ENCODE measurements at regions not wholly inside any gene's neighbourhood (a gene's known extent, or its start where the extent isn't known, plus 50 kb on each side); places are given as distances from the start of the nearest gene placed in this dataset.

GRCh38 chr1:239603530-239603929 lies 217.2 kb downstream of the CHRM3 start:
- H3K36me3 ChIP-seq = no peaks in the 10 kb centered on the region
- no peak overlapping the region for H3K4me3 ChIP-seq
- TF ChIP-seq CTCF (IDR thresholded peaks at IDR 0.05) = no peak
- no peak overlapping the region for H3K9ac ChIP-seq (ENCODE audit: low read depth in 2 of 2, low read length in 2 of 2)
- no peak for DNase-seq
- intact Hi-C loops (cut with DNase I) = no loop called here
- no peak overlapping the region for H3K27ac ChIP-seq
- no peaks in the 10 kb centered on the region for H3K27me3 ChIP-seq
- no peaks in the 10 kb centered on the region for H3K9me3 ChIP-seq
- H3K4me1 ChIP-seq = no peaks in the 10 kb centered on the region

DNA sequence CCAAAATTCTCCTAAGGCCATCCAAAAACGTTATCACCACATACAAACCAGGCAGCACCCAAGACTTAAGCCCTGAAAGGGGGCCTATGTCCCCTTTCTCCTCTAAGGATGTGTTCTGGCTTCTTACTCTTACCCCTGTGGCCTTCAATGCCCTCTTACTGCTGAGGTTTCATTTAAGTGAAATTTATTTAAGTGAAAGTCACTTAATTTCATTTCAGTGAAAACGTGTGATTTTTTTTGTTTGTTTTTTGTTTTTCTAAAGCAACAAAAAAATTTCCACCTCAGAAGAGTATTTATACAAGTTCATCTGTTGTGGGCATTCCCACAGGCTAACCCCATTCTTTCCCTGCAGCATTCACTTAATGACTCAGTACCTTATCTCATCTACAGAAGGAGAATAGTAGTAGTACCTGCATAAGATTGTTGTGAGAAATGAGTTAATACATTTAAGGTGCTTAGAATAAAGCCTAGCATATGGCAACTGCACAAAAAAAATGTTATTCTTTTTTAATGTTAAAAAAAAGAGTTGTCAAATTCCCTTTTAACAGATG lies 220.6 kb downstream of the CHRM3 start:
- Histone ChIP-seq H3K9ac (ENCODE audit: low read depth in 2 of 2, low read length in 2 of 2) (no peak overlapping the region), H3K9me3 (no peaks in the 10 kb centered on the region), H3K27me3 (no peaks in the 10 kb centered on the region), H3K4me1 (no peaks in the 10 kb centered on the region), H3K27ac (no peak overlapping the region), H3K4me3 (no peak overlapping the region), H3K36me3 (no peaks in the 10 kb centered on the region)
- no peak for DNase-seq
- intact Hi-C loops (cut with DNase I) = no loop called here
- TF ChIP-seq CTCF (IDR thresholded peaks at IDR 0.05) = no peak

DNA sequence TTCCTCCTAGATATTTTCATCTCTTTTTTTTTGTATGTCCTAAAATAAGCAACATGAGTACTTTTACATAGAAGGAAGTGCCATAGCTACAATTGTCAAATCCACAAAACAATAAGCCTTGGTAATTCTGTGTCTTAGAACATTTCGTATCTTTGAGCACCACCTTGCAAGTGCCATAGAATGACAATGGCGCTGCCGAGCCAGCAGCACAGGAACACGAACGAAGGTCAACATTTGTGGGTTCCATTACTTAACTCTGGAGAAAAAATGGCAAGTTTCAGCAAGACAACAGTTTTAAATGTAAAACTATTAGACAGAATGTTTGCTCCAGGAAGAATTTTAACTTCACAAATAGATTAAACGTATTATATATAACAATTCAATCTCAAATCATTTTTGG lies 222.1 kb downstream of the CHRM3 start:
- Histone ChIP-seq H3K36me3 (no peaks in the 10 kb centered on the region), H3K9me3 (no peaks in the 10 kb centered on the region), H3K4me1 (no peaks in the 10 kb centered on the region), H3K27ac (no peak overlapping the region), H3K9ac (ENCODE audit: low read depth in 2 of 2, low read length in 2 of 2) (no peak overlapping the region), H3K27me3 (no peaks in the 10 kb centered on the region), H3K4me3 (no peak overlapping the region)
- intact Hi-C loops (cut with DNase I) = no loop called here
- DNase-seq = no peak
- TF ChIP-seq CTCF (IDR thresholded peaks at IDR 0.05) = no peak

DNA sequence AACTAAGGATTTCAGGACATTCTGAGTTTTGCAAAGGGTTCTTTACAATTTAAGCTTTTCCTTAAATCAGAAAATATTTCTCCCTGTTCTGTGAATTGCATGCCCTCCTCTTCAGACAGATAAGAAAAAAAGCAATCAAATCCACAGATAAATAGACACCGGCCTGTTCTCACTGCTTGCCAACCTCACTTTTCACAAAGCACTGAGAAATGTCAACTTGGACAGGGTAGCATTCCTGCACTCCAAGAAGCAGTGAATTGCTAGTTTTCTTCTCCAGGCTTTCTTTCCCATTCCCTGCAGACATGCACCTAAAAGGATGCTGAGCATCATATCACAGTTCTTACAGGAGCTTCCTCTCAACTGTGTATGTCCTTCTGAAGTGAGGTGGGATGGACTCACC lies 226.0 kb downstream of the CHRM3 start:
- H3K36me3 ChIP-seq = no peaks in the 10 kb centered on the region
- H3K27ac ChIP-seq = no peak overlapping the region
- intact Hi-C loops (cut with DNase I) = no loop called here
- DNase-seq = no peak
- H3K4me1 ChIP-seq = no peaks in the 10 kb centered on the region
- H3K4me3 ChIP-seq = no peak overlapping the region
- no peaks in the 10 kb centered on the region for H3K9me3 ChIP-seq
- no peak overlapping the region for H3K9ac ChIP-seq (ENCODE audit: low read depth in 2 of 2, low read length in 2 of 2)
- H3K27me3 ChIP-seq = no peaks in the 10 kb centered on the region
- no peak for TF ChIP-seq CTCF (IDR thresholded peaks at IDR 0.05)

GRCh38 chr1:239616673-239617072 lies 230.3 kb downstream of the CHRM3 start:
- H3K36me3 ChIP-seq = no peaks in the 10 kb centered on the region
- no peaks in the 10 kb centered on the region for H3K27me3 ChIP-seq
- H3K9ac ChIP-seq (ENCODE audit: low read depth in 2 of 2, low read length in 2 of 2) = no peak overlapping the region
- no peak overlapping the region for H3K27ac ChIP-seq
- H3K4me1 ChIP-seq = no peaks in the 10 kb centered on the region
- H3K9me3 ChIP-seq = no peaks in the 10 kb centered on the region
- intact Hi-C loops (cut with DNase I) = no loop called here
- DNase-seq = no peak
- no peak for TF ChIP-seq CTCF (IDR thresholded peaks at IDR 0.05)
- no peak overlapping the region for H3K4me3 ChIP-seq

GRCh38 chr1:239617259-239617658 lies 230.9 kb downstream of the CHRM3 start:
- TF ChIP-seq CTCF (IDR thresholded peaks at IDR 0.05) = no peak
- Histone ChIP-seq H3K4me3 (no peak overlapping the region), H3K4me1 (no peaks in the 10 kb centered on the region), H3K27me3 (no peaks in the 10 kb centered on the region), H3K9ac (ENCODE audit: low read depth in 2 of 2, low read length in 2 of 2) (no peak overlapping the region), H3K36me3 (no peaks in the 10 kb centered on the region), H3K27ac (no peak overlapping the region), H3K9me3 (no peaks in the 10 kb centered on the region)
- intact Hi-C loops (cut with DNase I) = no loop called here
- no peak for DNase-seq

Measured in colonic mucosa (tissue), 4 donors.